ENCODE measurements at regions not wholly inside any gene's neighbourhood (a gene's known extent, or its start where the extent isn't known, plus 50 kb on each side); places are given as distances from the start of the nearest gene placed in this dataset.

- TF ChIP-seq, protein P1, sequence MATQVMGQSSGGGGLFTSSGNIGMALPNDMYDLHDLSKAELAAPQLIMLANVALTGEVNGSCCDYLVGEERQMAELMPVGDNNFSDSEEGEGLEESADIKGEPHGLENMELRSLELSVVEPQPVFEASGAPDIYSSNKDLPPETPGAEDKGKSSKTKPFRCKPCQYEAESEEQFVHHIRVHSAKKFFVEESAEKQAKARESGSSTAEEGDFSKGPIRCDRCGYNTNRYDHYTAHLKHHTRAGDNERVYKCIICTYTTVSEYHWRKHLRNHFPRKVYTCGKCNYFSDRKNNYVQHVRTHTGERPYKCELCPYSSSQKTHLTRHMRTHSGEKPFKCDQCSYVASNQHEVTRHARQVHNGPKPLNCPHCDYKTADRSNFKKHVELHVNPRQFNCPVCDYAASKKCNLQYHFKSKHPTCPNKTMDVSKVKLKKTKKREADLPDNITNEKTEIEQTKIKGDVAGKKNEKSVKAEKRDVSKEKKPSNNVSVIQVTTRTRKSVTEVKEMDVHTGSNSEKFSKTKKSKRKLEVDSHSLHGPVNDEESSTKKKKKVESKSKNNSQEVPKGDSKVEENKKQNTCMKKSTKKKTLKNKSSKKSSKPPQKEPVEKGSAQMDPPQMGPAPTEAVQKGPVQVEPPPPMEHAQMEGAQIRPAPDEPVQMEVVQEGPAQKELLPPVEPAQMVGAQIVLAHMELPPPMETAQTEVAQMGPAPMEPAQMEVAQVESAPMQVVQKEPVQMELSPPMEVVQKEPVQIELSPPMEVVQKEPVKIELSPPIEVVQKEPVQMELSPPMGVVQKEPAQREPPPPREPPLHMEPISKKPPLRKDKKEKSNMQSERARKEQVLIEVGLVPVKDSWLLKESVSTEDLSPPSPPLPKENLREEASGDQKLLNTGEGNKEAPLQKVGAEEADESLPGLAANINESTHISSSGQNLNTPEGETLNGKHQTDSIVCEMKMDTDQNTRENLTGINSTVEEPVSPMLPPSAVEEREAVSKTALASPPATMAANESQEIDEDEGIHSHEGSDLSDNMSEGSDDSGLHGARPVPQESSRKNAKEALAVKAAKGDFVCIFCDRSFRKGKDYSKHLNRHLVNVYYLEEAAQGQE (IDR thresholded peaks at IDR 0.05), result no peak
- TF ChIP-seq HNF4G (IDR thresholded peaks at IDR 0.05), result no peak
- TF ChIP-seq EGR1 (IDR thresholded peaks at IDR 0.05; ENCODE audit: low read depth in 2 of 2), result no peak
Measured at GRCh38 chr9:126207256-126207655, 119.4 kb upstream of the MVB12B start (continued).

- Histone ChIP-seq H3K4me3 (ENCODE audit: low read depth in 1 of 3, low read length in 3 of 3) (no peak overlapping the region), H3K27ac (ENCODE audit: low read depth in 1 of 2, low read length in 2 of 2) (no peak overlapping the region), H3K9ac (ENCODE audit: low read depth in 1 of 2, low read length in 2 of 2) (no peak overlapping the region), H3K4me1 (ENCODE audit: control insufficient read depth in 4 of 4, insufficient read depth in 4 of 4, low read length in 3 of 4) (no peaks in the 10 kb centered on the region), H3K27me3 (ENCODE audit: control insufficient read depth in 4 of 4, insufficient read depth in 4 of 4, low read length in 3 of 4) (no peaks in the 10 kb centered on the region), H3K36me3 (ENCODE audit: control insufficient read depth in 4 of 4, insufficient read depth in 3 of 4, low read depth in 1 of 4, low read length in 3 of 4) (no peaks in the 10 kb centered on the region), H3K9me3 (ENCODE audit: control insufficient read depth in 4 of 4, low read length in 3 of 4) (peaks cover 2 to 12% (median 5%) of the 10 kb centered on the region in 4 donors)
- no peak for DNase-seq (ENCODE audit: low spot score)
- WGBS, result 83% methylated on average over 3 of the region's 3 CpGs
- no peak for TF ChIP-seq RAD21 (IDR thresholded peaks at IDR 0.05)
- TF ChIP-seq JUND (IDR thresholded peaks at IDR 0.05), result no peak
- TF ChIP-seq, protein P2, sequence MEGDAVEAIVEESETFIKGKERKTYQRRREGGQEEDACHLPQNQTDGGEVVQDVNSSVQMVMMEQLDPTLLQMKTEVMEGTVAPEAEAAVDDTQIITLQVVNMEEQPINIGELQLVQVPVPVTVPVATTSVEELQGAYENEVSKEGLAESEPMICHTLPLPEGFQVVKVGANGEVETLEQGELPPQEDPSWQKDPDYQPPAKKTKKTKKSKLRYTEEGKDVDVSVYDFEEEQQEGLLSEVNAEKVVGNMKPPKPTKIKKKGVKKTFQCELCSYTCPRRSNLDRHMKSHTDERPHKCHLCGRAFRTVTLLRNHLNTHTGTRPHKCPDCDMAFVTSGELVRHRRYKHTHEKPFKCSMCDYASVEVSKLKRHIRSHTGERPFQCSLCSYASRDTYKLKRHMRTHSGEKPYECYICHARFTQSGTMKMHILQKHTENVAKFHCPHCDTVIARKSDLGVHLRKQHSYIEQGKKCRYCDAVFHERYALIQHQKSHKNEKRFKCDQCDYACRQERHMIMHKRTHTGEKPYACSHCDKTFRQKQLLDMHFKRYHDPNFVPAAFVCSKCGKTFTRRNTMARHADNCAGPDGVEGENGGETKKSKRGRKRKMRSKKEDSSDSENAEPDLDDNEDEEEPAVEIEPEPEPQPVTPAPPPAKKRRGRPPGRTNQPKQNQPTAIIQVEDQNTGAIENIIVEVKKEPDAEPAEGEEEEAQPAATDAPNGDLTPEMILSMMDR (IDR thresholded peaks at IDR 0.05; ENCODE audit: low read depth, low read length, missing input control), result no peak
- no peak for TF ChIP-seq HNF4G (IDR thresholded peaks at IDR 0.05)
- TF ChIP-seq TAF1 (conservative IDR thresholded peaks at IDR 0.05), result no peak
- no peak for TF ChIP-seq EGR1 (IDR thresholded peaks at IDR 0.05; ENCODE audit: low read depth in 2 of 2)
- TF ChIP-seq RXRA (IDR thresholded peaks at IDR 0.05), result no peak
- TF ChIP-seq HNF4A (conservative IDR thresholded peaks at IDR 0.05), result no peak
- no peak for TF ChIP-seq YY1 (IDR thresholded peaks at IDR 0.05)
- no peak for TF ChIP-seq SP1 (IDR thresholded peaks at IDR 0.05)
- TF ChIP-seq, protein P3, sequence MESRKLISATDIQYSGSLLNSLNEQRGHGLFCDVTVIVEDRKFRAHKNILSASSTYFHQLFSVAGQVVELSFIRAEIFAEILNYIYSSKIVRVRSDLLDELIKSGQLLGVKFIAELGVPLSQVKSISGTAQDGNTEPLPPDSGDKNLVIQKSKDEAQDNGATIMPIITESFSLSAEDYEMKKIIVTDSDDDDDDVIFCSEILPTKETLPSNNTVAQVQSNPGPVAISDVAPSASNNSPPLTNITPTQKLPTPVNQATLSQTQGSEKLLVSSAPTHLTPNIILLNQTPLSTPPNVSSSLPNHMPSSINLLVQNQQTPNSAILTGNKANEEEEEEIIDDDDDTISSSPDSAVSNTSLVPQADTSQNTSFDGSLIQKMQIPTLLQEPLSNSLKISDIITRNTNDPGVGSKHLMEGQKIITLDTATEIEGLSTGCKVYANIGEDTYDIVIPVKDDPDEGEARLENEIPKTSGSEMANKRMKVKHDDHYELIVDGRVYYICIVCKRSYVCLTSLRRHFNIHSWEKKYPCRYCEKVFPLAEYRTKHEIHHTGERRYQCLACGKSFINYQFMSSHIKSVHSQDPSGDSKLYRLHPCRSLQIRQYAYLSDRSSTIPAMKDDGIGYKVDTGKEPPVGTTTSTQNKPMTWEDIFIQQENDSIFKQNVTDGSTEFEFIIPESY (IDR thresholded peaks at IDR 0.05), result no peak
- TF ChIP-seq, protein P1 (IDR thresholded peaks at IDR 0.05), result no peak
- no peak for TF ChIP-seq GABPA (IDR thresholded peaks at IDR 0.05 in 1 of 2, conservative IDR thresholded peaks at IDR 0.05 in 1 of 2)
- no peak for TF ChIP-seq ATF3 (IDR thresholded peaks at IDR 0.05)
- no peak for TF ChIP-seq NR2F2 (IDR thresholded peaks at IDR 0.05)
- no peak for TF ChIP-seq FOXA2 (IDR thresholded peaks at IDR 0.05)
- TF ChIP-seq MAX (IDR thresholded peaks at IDR 0.05), result no peak
- TF ChIP-seq FOXA1 (IDR thresholded peaks at IDR 0.05), result no peak
Measured at GRCh38 chr9:126208216-126208758, 118.3 kb upstream of the MVB12B start.
